Skeletal muscle tissue (tissue), 3 donors: ENCODE measurements at regions not wholly inside any gene's neighbourhood (a gene's known extent, or its start where the extent isn't known, plus 50 kb on each side); places are given as distances from the start of the nearest gene placed in this dataset.
"Not testable (repeated sequence)": the region's sequence is repeated elsewhere in the genome, so short reads cannot be mapped to it uniquely, and the experiment has no call there.

Source experiments
- H3K27ac ChIP-seq: one replicate; pipeline ENCODE4 v1.7.0; 2013; ENCODE audit warnings: mild to moderate bottlenecking, low read depth, low read length, inconsistent platforms
- H3K27me3 ChIP-seq, 3 donors: one replicate each; pipeline ENCODE4 v1.7.0; 2013; ENCODE audit warnings: low read length in 3 of 3; ENCODE audit not compliant: control insufficient read depth in 3 of 3, insufficient read depth in 3 of 3
- H3K36me3 ChIP-seq, 3 donors: one replicate each; pipeline ENCODE4 v1.7.0; 2013; ENCODE audit warnings: low read length in 3 of 3; ENCODE audit not compliant: control insufficient read depth in 3 of 3, insufficient read depth in 3 of 3
- H3K4me1 ChIP-seq, 3 donors: one replicate each; pipeline ENCODE4 v1.7.0; 2013; ENCODE audit warnings: low read length in 3 of 3, mild to moderate bottlenecking in 3 of 3; ENCODE audit not compliant: control insufficient read depth in 3 of 3, insufficient read depth in 3 of 3
- H3K4me3 ChIP-seq, 3 donors: one replicate each; pipeline ENCODE4 v1.7.0; 2013; ENCODE audit warnings: low read length in 3 of 3
- H3K9ac ChIP-seq, 3 donors: one replicate each; pipeline ENCODE4 v1.7.0; 2013; ENCODE audit warnings: low read length in 3 of 3, mild to moderate bottlenecking in 3 of 3, moderate library complexity in 2 of 3, low read depth in 1 of 3
- H3K9me3 ChIP-seq, 3 donors: one replicate each; pipeline ENCODE4 v1.7.0; 2013; ENCODE audit warnings: low read length in 3 of 3; ENCODE audit not compliant: control insufficient read depth in 3 of 3
- donor health status: Osteomylitis.

DNA sequence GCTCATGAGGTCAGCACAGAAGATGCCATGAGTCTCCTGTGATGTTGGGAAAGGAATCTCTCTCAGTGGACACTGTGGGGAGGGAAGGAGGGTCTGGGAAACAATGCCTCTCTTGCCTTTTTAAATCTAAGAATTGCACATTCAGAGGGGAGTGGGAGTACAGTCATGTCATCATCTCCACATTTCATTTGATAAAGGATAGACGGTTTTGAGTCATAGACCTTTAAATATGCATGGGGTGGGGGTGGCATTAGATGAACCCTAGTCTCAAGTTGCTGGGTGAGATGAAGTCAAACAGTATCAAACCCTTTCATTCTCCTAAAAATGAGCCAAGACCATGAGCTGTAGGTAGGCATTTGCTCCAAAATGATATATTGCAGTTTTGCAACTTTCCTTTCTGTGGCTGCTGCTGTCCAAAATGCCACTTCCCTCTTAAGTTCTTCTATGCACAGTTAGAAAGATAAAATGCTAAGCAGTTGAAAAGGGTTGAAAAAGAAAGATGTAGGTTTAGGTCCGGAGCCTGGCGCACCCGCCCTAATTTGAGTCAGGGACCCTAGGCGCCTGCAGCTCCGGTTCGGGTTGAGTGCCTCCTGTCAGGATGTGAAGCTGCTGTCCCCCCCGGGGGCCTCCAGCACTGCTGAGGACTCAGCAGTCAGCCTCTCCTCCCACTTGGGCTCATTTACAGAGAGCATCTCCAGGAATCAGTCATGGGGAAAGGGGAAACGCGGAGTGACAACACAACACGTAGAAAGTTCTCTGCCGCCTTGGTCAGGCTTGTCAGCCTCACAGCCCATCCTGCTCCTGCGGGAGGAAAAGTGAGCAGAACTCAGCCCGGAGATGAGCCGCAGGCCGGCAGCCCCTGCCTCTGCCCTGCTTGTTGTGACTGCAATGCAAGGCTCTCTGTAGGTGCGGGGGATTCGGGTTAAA is 479.3 kb upstream of the RUNX1 start:
- H3K27ac ChIP-seq, result peak overlapping the region; percentile 56
- no peaks in the 10 kb centered on the region for H3K36me3 ChIP-seq
- H3K4me3 ChIP-seq, result peak overlapping the region; percentile 27 to 32 (median 29)
- peak overlapping the region; percentile 52 to 55 (median 54) for H3K9ac ChIP-seq
- H3K4me1 ChIP-seq, result peaks cover 2 to 13% (median 4%) of the 10 kb centered on the region in 3 donors
- no peaks in the 10 kb centered on the region for H3K9me3 ChIP-seq
- no peaks in the 10 kb centered on the region for H3K27me3 ChIP-seq

DNA sequence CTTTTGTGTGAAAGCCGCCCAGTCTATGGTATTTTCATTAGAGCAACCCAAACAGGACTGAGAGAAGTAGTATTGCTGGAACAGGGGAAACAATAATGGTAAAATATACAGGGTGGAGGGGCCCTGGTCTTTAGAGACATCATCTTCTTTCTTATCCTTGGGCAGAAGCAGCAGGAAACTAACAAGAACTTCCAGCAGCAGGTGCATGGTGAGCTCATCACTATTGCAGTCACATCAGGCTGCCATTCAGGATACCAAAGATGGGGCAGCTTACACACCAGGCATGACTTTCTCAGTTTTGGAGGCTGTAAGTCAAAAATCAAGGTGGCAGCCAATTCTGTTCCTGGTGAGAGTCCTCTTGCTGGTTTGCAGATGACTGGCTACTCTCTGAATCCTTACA is 478.3 kb upstream of the RUNX1 start:
- Histone ChIP-seq H3K9me3 (no peaks in the 10 kb centered on the region), H3K27ac (no peak overlapping the region), H3K36me3 (no peaks in the 10 kb centered on the region), H3K4me1 (peaks cover 2 to 13% (median 4%) of the 10 kb centered on the region in 3 donors), H3K9ac (no peak overlapping the region), H3K27me3 (no peaks in the 10 kb centered on the region), H3K4me3 (no peak overlapping the region)

DNA sequence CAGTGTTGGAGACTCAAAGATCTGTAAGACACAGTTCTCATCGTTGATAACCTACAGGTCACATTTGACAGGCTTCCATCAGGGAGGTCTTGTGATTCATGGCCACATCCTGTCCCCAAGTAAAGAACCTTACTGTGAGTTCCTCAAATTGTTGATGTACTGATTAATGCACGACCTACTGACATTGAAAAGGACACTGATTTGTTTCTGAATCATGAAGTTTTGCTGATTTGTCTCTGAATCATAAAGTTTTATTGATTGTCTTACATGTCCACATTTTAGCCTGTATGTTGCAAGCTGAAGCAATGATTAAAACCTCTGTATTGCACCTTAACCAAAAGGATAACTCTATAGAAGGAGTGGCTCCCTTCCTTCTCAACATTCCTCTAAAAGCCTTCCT is 476.3 kb upstream of the RUNX1 start:
- no peak overlapping the region for H3K4me3 ChIP-seq
- H3K4me1 ChIP-seq, result peaks cover 2 to 13% (median 4%) of the 10 kb centered on the region in 3 donors
- no peaks in the 10 kb centered on the region for H3K9me3 ChIP-seq
- no peak overlapping the region for H3K9ac ChIP-seq
- no peaks in the 10 kb centered on the region for H3K36me3 ChIP-seq
- H3K27ac ChIP-seq, result no peak overlapping the region
- no peaks in the 10 kb centered on the region for H3K27me3 ChIP-seq

DNA sequence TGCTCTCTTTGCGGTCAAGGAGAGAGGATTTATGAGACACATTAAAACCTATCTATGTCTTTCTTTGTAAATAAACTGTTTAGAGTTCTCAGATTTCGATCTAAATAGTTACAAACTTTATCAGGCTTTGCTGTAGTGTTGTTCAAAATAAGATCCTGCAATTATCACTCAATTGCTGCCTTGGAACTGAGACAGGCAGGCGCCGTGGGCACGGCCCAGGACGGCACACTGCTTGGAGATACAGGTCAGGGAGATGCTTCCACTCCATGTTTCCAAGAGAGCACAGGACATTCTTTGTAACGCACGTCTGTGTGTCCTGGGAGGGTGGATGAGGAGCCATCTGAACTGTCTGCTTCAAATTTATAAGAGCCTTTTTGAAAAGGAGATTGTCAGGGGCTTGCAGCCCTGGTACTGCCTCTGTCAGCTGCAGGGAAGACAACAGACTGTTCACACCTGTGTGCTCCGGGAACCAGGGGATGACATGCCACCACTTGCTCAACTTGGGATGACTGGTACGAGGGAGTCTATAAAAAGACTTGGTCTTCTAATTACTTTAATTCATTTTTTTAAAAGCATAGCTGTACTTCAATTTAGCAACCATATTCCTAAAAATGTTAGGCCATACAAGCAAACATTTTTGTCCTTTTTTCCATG is 472.9 kb upstream of the RUNX1 start:
- no peak overlapping the region for H3K4me3 ChIP-seq
- no peak overlapping the region for H3K9ac ChIP-seq
- H3K27me3 ChIP-seq, result no peaks in the 10 kb centered on the region
- H3K9me3 ChIP-seq, result no peaks in the 10 kb centered on the region
- H3K27ac ChIP-seq, result no peak overlapping the region
- no peaks in the 10 kb centered on the region for H3K36me3 ChIP-seq
- no peaks in the 10 kb centered on the region for H3K4me1 ChIP-seq

DNA sequence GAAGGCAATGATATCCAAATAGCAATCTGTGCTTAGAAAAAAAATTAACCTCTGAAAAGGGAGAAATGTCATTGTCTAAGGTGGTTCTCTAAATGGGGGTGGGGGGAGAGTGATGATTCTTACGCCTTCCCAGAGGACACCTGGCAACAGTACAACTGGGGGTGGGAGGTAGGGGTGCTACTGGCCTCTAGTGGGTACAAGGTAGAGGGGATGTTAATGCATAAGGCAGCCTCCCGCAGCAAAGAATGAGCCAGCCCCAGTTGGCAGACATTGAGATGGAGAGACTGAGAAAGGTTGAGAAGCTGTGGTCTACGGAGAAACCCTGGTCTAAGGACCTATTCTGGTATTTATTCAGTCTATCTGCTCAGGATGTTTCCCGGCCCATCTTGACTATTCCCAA is 472.2 kb upstream of the RUNX1 start:
- Histone ChIP-seq H3K4me3 (no peak overlapping the region), H3K9ac (no peak overlapping the region), H3K9me3 (no peaks in the 10 kb centered on the region), H3K36me3 (no peaks in the 10 kb centered on the region), H3K27me3 (no peaks in the 10 kb centered on the region), H3K27ac (no peak overlapping the region), H3K4me1 (no peaks in the 10 kb centered on the region)

DNA sequence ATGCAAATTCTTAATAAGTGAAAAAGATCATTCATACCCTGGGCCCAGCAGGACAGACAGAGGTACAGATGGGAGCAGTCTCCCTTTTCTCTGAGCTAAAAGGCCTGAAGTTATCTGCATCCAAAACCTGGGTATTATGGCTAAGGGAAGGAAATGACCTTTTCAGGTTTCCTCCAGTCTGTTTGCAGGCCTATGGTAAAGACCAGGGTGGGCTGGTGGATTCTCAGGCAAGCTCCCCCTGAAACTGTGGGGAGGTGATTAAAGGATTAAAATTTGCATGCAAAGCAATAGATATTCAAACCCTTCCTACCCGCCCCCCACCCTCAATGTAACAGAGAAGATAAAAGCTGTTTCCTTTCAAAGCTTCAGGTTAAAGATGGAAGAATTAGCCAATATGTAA is 471.8 kb upstream of the RUNX1 start:
- no peak overlapping the region for H3K27ac ChIP-seq
- no peaks in the 10 kb centered on the region for H3K36me3 ChIP-seq
- H3K4me3 ChIP-seq, result no peak overlapping the region
- H3K27me3 ChIP-seq, result no peaks in the 10 kb centered on the region
- H3K9me3 ChIP-seq, result no peaks in the 10 kb centered on the region
- no peaks in the 10 kb centered on the region for H3K4me1 ChIP-seq
- no peak overlapping the region for H3K9ac ChIP-seq

DNA sequence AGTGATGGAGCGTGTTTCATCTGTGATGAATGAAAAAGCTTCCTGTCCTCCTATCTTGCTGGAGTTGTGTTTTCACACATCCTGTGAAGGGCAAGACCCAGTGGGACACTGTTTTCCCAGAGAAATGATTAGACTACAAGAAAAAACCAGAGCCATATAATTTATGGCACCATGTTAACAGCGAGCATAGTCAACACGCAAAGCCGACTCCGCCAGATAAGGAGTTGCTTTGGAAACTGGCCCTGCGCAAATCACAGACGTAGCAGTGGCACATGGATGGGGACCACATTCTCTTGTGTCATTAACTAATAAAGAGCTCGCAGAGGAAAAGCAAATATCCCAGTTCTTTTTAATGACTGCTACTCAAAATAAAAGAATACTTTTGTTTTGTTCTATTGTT is 471.2 kb upstream of the RUNX1 start:
- Histone ChIP-seq H3K4me3 (no peak overlapping the region), H3K36me3 (no peaks in the 10 kb centered on the region), H3K4me1 (no peaks in the 10 kb centered on the region), H3K27me3 (no peaks in the 10 kb centered on the region), H3K9ac (no peak overlapping the region), H3K27ac (no peak overlapping the region), H3K9me3 (no peaks in the 10 kb centered on the region)

DNA sequence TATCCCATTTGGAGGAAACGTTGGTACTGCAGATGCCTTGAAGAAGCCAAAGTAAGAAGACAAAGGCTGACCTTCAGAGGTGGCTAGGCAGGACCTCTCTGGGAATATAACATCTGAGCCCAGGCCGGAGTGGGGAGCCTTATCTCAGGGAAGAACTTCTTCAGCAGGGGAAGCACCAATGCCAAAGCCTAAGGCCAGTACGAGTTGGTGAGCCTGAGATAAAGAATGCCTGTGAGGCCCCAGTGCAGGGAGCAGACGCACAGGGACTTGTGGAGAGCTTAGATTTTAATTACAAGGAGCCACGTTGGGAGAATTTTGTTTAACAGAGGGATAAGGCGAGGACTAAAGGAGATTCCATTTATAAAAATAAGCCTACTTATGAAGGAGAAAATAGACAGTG is 468.8 kb upstream of the RUNX1 start:
- no peaks in the 10 kb centered on the region for H3K27me3 ChIP-seq
- no peaks in the 10 kb centered on the region for H3K36me3 ChIP-seq
- no peaks in the 10 kb centered on the region for H3K9me3 ChIP-seq
- H3K9ac ChIP-seq, result no peak overlapping the region
- no peaks in the 10 kb centered on the region for H3K4me1 ChIP-seq
- no peak overlapping the region for H3K27ac ChIP-seq
- no peak overlapping the region for H3K4me3 ChIP-seq

DNA sequence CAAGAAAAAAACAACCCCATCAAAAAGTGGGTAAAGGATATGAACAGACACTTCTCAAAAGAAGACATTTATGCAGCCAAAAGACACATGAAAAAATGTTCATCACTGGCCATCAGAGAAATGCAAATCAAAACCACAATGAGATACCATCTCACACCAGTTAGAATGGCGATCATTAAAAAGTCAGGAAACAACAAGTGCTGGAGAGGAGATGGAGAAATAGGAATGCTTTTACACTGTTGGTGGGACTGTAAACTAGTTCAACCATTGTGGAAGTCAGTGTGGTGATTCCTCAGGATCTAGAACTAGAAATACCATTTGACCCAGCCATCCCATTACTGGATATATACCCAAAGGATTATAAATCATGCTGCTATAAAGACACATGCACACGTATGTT is 467.2 kb upstream of the RUNX1 start:
- H3K27ac ChIP-seq, H3K36me3 ChIP-seq, H3K9ac ChIP-seq, H3K4me3 ChIP-seq, H3K4me1 ChIP-seq, H3K9me3 ChIP-seq, H3K27me3 ChIP-seq: not testable (repeated sequence)

DNA sequence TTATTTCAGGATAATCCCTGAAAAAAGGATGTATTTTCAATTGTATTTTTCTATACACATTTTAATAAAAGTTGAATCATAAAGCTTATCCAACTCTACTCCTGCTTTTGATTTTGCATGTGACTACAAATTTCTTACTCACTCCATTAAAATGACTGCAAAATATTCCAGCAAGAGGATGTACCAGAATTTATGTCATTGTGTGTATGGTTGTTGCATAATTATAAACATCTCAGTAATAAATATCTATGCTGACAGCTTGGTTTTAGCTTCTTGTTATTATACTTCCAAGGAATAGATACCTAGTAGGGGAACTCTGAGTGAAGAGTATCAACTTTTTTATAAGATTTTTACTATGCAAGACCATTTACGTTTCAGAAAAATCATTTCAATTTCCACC is 463.2 kb upstream of the RUNX1 start:
- no peaks in the 10 kb centered on the region for H3K27me3 ChIP-seq
- no peaks in the 10 kb centered on the region for H3K36me3 ChIP-seq
- no peak overlapping the region for H3K4me3 ChIP-seq
- no peak overlapping the region for H3K9ac ChIP-seq
- no peak overlapping the region for H3K27ac ChIP-seq
- no peaks in the 10 kb centered on the region for H3K9me3 ChIP-seq
- H3K4me1 ChIP-seq, result peaks cover 4 to 11% (median 5%) of the 10 kb centered on the region in 3 donors
